HFF-Myc (cell line): ENCODE measurements at regions not wholly inside any gene's neighbourhood (a gene's known extent, or its start where the extent isn't known, plus 50 kb on each side); places are given as distances from the start of the nearest gene placed in this dataset.

Source experiments
- DNase-seq: peaks from one replicate; pipeline ENCODE4 v3.0.0-alpha.2; 2011; ENCODE audit warnings: low read depth; ENCODE audit errors: extremely low read depth
- H3K4me3 ChIP-seq: replicated peaks from 2 replicates; pipeline ENCODE4 v1.5.1; 2011; ENCODE audit warnings: low read depth, mild to moderate bottlenecking, control low read depth, low read length
- CTCF ChIP-seq: IDR thresholded peaks from 2 replicates; pipeline ENCODE4 v1.5.1; 2012; ENCODE audit warnings: mild to moderate bottlenecking, low read depth, low read length, control low read depth; ENCODE audit errors: missing control alignments

- TF ChIP-seq CTCF, result no peak
- DNase-seq, result no peak
These were observed 289.4 kb upstream of the SLC24A2 start for GRCh38 chr9:20078246-20078645.

GRCh38 chr9:20074291-20074690 is 285.5 kb upstream of the SLC24A2 start:
- no peak for DNase-seq
- TF ChIP-seq CTCF, result no peak
- H3K4me3 ChIP-seq, result no peak overlapping the region

More at GRCh38 chr9:20078246-20078645, 289.4 kb upstream of the SLC24A2 start:
- H3K4me3 ChIP-seq, result no peak overlapping the region

- H3K4me3 ChIP-seq, result no peak overlapping the region
- no peak for DNase-seq
- no peak for TF ChIP-seq CTCF
These were observed 281.5 kb upstream of the SLC24A2 start for GRCh38 chr9:20070336-20070735.

- no peak for DNase-seq
- TF ChIP-seq CTCF, result no peak
- no peak overlapping the region for H3K4me3 ChIP-seq
These were observed 277.2 kb upstream of the SLC24A2 start for GRCh38 chr9:20065796-20066700.

GRCh38 chr9:20065046-20065445 is 276.2 kb upstream of the SLC24A2 start:
- TF ChIP-seq CTCF, result no peak
- H3K4me3 ChIP-seq, result no peak overlapping the region
- DNase-seq, result no peak

GRCh38 chr9:20054734-20055133 is 265.9 kb upstream of the SLC24A2 start:
- TF ChIP-seq CTCF, result no peak
- no peak for DNase-seq
- H3K4me3 ChIP-seq, result no peak overlapping the region
